ENCODE measurements at regions not wholly inside any gene's neighbourhood (a gene's known extent, or its start where the extent isn't known, plus 50 kb on each side); places are given as distances from the start of the nearest gene placed in this dataset.

DNA sequence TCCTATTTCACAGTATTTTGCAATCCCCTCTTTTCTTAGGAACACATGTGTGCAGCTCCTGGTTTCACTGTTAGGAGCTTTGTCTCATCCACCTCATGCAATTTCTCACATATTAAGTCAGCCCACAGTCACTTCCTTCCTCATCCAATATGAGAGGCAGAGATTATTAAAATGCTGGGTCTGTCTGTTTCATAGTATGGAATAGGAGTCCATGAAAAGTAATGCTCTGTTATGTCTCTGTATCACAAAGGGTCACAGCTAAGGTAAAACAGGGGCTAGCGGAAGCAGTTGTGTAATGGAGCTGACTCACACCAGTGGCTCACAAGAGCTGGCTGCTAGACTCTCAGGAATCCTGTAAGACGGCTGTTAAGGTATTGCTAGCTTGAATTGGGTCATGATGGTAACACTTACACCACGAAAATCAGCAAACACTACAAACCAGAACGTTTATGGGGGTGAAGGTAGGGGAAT is 216.5 kb downstream of the EFNB2 start:
- no peak for TF ChIP-seq FOXP2 (optimal IDR thresholded peaks at IDR 0.05; ENCODE audit: control extremely low read depth, extremely low read length, insufficient read depth)
- no peak for TF ChIP-seq EZH2 (IDR thresholded peaks at IDR 0.05)

All from SK-N-MC (cell line).